ENCODE measurements at regions not wholly inside any gene's neighbourhood (a gene's known extent, or its start where the extent isn't known, plus 50 kb on each side); places are given as distances from the start of the nearest gene placed in this dataset.

DNA sequence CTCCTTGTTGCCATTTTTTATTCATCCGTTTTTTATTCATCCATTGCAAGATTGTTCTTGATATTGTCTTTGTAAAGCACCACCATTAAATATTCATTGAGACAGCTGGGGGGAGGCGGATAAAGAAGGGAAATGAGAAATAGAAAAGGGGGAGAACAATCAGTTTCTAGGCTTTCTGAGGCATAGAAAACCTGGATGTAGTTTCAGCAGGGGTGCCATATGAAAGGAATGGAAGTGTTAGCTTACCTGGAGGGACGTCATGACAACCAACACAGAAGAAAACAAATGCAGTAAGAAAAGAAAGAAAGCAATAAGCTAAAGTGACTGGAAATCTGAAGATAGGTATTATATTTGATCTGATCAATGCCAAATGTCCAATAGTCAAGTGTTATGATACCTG, 276.1 kb downstream of the GASK1B start:
- no peak for DNase-seq
- Mint-ChIP-seq H3K9me3 (ENCODE audit: unreplicated experiment) (no peaks in the 10 kb centered on the region), H3K27me3 (ENCODE audit: unreplicated experiment) (no peaks in the 10 kb centered on the region), H3K27ac (ENCODE audit: unreplicated experiment) (no peak overlapping the region), H3K36me3 (ENCODE audit: unreplicated experiment) (no peaks in the 10 kb centered on the region), H3K4me3 (ENCODE audit: unreplicated experiment) (no peak overlapping the region), H3K4me1 (ENCODE audit: low read depth, unreplicated experiment) (peaks cover 5% of the 10 kb centered on the region)
- TF ChIP-seq, protein P1, sequence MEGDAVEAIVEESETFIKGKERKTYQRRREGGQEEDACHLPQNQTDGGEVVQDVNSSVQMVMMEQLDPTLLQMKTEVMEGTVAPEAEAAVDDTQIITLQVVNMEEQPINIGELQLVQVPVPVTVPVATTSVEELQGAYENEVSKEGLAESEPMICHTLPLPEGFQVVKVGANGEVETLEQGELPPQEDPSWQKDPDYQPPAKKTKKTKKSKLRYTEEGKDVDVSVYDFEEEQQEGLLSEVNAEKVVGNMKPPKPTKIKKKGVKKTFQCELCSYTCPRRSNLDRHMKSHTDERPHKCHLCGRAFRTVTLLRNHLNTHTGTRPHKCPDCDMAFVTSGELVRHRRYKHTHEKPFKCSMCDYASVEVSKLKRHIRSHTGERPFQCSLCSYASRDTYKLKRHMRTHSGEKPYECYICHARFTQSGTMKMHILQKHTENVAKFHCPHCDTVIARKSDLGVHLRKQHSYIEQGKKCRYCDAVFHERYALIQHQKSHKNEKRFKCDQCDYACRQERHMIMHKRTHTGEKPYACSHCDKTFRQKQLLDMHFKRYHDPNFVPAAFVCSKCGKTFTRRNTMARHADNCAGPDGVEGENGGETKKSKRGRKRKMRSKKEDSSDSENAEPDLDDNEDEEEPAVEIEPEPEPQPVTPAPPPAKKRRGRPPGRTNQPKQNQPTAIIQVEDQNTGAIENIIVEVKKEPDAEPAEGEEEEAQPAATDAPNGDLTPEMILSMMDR (IDR thresholded peaks at IDR 0.05; ENCODE audit: partially characterized antibody, unreplicated experiment), result no peak

DNA sequence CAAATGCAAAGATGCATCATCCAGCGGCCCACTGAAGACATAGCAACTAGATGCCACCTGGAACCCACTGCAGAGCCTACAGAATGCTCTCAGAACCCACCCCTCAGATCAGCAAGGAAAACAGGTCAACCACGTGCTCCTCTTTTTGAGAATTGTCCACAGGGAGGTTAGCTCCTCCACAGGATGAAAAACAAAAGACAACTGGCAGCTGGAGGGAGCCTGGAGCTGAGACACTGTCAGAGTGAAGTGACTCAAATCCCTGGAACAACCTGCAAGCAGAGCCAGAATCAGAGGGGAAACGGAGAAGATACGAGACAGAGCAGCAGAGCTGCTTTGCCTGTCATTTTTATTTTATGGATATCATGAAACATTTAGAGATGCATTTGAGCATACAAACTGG, 277.6 kb downstream of the GASK1B start:
- Mint-ChIP-seq H3K36me3 (ENCODE audit: unreplicated experiment) (no peaks in the 10 kb centered on the region), H3K27ac (ENCODE audit: unreplicated experiment) (no peak overlapping the region), H3K4me1 (ENCODE audit: low read depth, unreplicated experiment) (peaks cover 5% of the 10 kb centered on the region), H3K9me3 (ENCODE audit: unreplicated experiment) (no peaks in the 10 kb centered on the region), H3K27me3 (ENCODE audit: unreplicated experiment) (no peaks in the 10 kb centered on the region), H3K4me3 (ENCODE audit: unreplicated experiment) (no peak overlapping the region)
- no peak for DNase-seq
- TF ChIP-seq, protein P1 (IDR thresholded peaks at IDR 0.05; ENCODE audit: partially characterized antibody, unreplicated experiment), result no peak

GRCh38 chr4:157889788-157890187, 283.0 kb downstream of the GASK1B start:
- Mint-ChIP-seq H3K36me3 (ENCODE audit: unreplicated experiment) (no peaks in the 10 kb centered on the region), H3K27ac (ENCODE audit: unreplicated experiment) (no peak overlapping the region), H3K9me3 (ENCODE audit: unreplicated experiment) (no peaks in the 10 kb centered on the region), H3K27me3 (ENCODE audit: unreplicated experiment) (peaks cover 2% of the 10 kb centered on the region), H3K4me3 (ENCODE audit: unreplicated experiment) (no peak overlapping the region), H3K4me1 (ENCODE audit: low read depth, unreplicated experiment) (no peaks in the 10 kb centered on the region)
- TF ChIP-seq, protein P1 (IDR thresholded peaks at IDR 0.05; ENCODE audit: partially characterized antibody, unreplicated experiment), result no peak
- DNase-seq, result no peak

GRCh38 chr4:157888281-157888680, 284.5 kb downstream of the GASK1B start:
- DNase-seq, result no peak
- TF ChIP-seq, protein P1 (IDR thresholded peaks at IDR 0.05; ENCODE audit: partially characterized antibody, unreplicated experiment), result no peak
- no peak overlapping the region for H3K4me3 Mint-ChIP-seq (ENCODE audit: unreplicated experiment)
- no peaks in the 10 kb centered on the region for H3K9me3 Mint-ChIP-seq (ENCODE audit: unreplicated experiment)
- H3K36me3 Mint-ChIP-seq (ENCODE audit: unreplicated experiment), result no peaks in the 10 kb centered on the region
- H3K4me1 Mint-ChIP-seq (ENCODE audit: low read depth, unreplicated experiment), result no peaks in the 10 kb centered on the region
- H3K27ac Mint-ChIP-seq (ENCODE audit: unreplicated experiment), result no peak overlapping the region
- H3K27me3 Mint-ChIP-seq (ENCODE audit: unreplicated experiment), result peaks cover 2% of the 10 kb centered on the region

DNA sequence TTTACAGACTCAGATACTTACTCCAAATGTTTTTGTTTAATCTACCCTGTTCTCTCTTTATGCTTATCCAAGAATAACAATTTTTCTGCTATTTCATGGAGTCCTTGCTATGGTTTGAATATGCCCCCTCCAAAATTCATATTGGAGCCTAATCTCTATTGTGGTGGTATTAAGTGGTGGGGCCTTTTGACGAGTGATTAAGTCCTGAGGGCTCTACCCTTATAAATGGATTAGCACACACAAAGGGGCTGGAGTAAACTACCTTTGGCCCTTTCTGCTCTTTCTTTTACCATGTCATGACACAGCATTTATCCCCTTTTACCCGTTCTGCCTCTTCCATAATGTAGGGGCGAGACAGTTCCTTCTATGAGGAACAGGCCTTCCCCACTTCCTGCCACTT, 285.5 kb downstream of the GASK1B start:
- H3K27me3 Mint-ChIP-seq (ENCODE audit: unreplicated experiment), result peaks cover 2% of the 10 kb centered on the region
- DNase-seq, result no peak
- H3K4me1 Mint-ChIP-seq (ENCODE audit: low read depth, unreplicated experiment), result no peaks in the 10 kb centered on the region
- H3K27ac Mint-ChIP-seq (ENCODE audit: unreplicated experiment), result no peak overlapping the region
- H3K9me3 Mint-ChIP-seq (ENCODE audit: unreplicated experiment), result no peaks in the 10 kb centered on the region
- H3K4me3 Mint-ChIP-seq (ENCODE audit: unreplicated experiment), result no peak overlapping the region
- TF ChIP-seq, protein P1 (IDR thresholded peaks at IDR 0.05; ENCODE audit: partially characterized antibody, unreplicated experiment), result no peak
- H3K36me3 Mint-ChIP-seq (ENCODE audit: unreplicated experiment), result no peaks in the 10 kb centered on the region

All from glutamatergic neuron (in vitro differentiated cells).